ENCODE measurements at regions not wholly inside any gene's neighbourhood (a gene's known extent, or its start where the extent isn't known, plus 50 kb on each side); places are given as distances from the start of the nearest gene placed in this dataset.

GRCh38 chr16:73383988-73384365, 336.0 kb upstream of the ZFHX3 start (continued):
- TF ChIP-seq ZBTB40 (IDR thresholded peaks at IDR 0.05; ENCODE audit: borderline replicate concordance) (no peak), MLLT1 (IDR thresholded peaks at IDR 0.05) (no peak), YY1 (IDR thresholded peaks at IDR 0.05; ENCODE audit: low read depth, low read length) (no peak), GATAD2B (conservative IDR thresholded peaks at IDR 0.05; ENCODE audit: low read depth) (no peak), USF2 (IDR thresholded peaks at IDR 0.05; ENCODE audit: borderline replicate concordance, low read depth, low read length) (no peak), ZNF622 (IDR thresholded peaks at IDR 0.05) (no peak), POLR2AphosphoS2 (IDR thresholded peaks at IDR 0.05; ENCODE audit: low read depth, low read length) (no peak), POLR2AphosphoS5 (IDR thresholded peaks at IDR 0.05; ENCODE audit: low read length) (no peak), STAT3 (IDR thresholded peaks at IDR 0.05; ENCODE audit: low read depth, low read length) (no peak)
